NCI-H187 treated with DMSO at 0.1 percent for 48 hours (cell line): ENCODE measurements at regions not wholly inside any gene's neighbourhood (a gene's known extent, or its start where the extent isn't known, plus 50 kb on each side); places are given as distances from the start of the nearest gene placed in this dataset.

Experiments
- DNase-seq: peaks from one replicate; lab custom pipeline; 2025; lab: John Stamatoyannopoulos, UW

- no peak for DNase-seq
Measured at GRCh38 chr2:106041150-106041549, 153.0 kb downstream of the UXS1 start.

- DNase-seq = no peak
Measured at GRCh38 chr2:106039634-106040315, 154.3 kb downstream of the UXS1 start.

GRCh38 chr2:106038601-106039375, 155.3 kb downstream of the UXS1 start:
- DNase-seq = no peak

- DNase-seq = no peak
Measured at GRCh38 chr2:106037932-106038331, 156.2 kb downstream of the UXS1 start.

- no peak for DNase-seq
Measured at GRCh38 chr2:106037262-106037661, 156.8 kb downstream of the UXS1 start.

- DNase-seq = no peak
Measured at GRCh38 chr2:106034325-106034724, 159.8 kb downstream of the UXS1 start.

- DNase-seq = no peak
Measured at GRCh38 chr2:106032676-106033075, 161.4 kb downstream of the UXS1 start.

- DNase-seq = no peak
Measured at GRCh38 chr2:106030287-106031268, 163.5 kb downstream of the UXS1 start.

- DNase-seq = no peak
Measured at GRCh38 chr2:106028192-106028591, 165.9 kb downstream of the UXS1 start.

- DNase-seq = no peak
Measured at GRCh38 chr2:106026271-106027190, 167.6 kb downstream of the UXS1 start.

- DNase-seq = no peak
Measured at GRCh38 chr2:106025796-106026195, 168.3 kb downstream of the UXS1 start.

GRCh38 chr2:106021662-106022028, 172.5 kb downstream of the UXS1 start:
- DNase-seq = no peak

GRCh38 chr2:106020821-106021661, 173.1 kb downstream of the UXS1 start:
- no peak for DNase-seq

- no peak for DNase-seq
Measured at GRCh38 chr2:106020032-106020431, 174.1 kb downstream of the UXS1 start.

GRCh38 chr2:106018141-106018540, 176.0 kb downstream of the UXS1 start:
- DNase-seq = no peak

GRCh38 chr2:106012591-106013347, 181.3 kb downstream of the UXS1 start:
- no peak for DNase-seq

GRCh38 chr2:106012001-106012590, 182.0 kb downstream of the UXS1 start:
- no peak for DNase-seq

GRCh38 chr2:106011380-106011779, 182.7 kb downstream of the UXS1 start:
- no peak for DNase-seq

GRCh38 chr2:106010818-106011355, 183.2 kb downstream of the UXS1 start:
- DNase-seq = no peak
